ENCODE measurements at regions not wholly inside any gene's neighbourhood (a gene's known extent, or its start where the extent isn't known, plus 50 kb on each side); places are given as distances from the start of the nearest gene placed in this dataset.

- TF ChIP-seq CTCF (conservative IDR thresholded peaks at IDR 0.05; ENCODE audit: low read length) = no peak
- TF ChIP-seq EZH2phosphoT487 (IDR thresholded peaks at IDR 0.05; ENCODE audit: borderline replicate concordance) = no peak
Measured at GRCh38 chr12:62191491-62192179, 68.6 kb upstream of the USP15 start.

Data from Loucy (cell line).